ENCODE measurements at regions not wholly inside any gene's neighbourhood (a gene's known extent, or its start where the extent isn't known, plus 50 kb on each side); places are given as distances from the start of the nearest gene placed in this dataset.

- TF ChIP-seq EZH2 (IDR thresholded peaks at IDR 0.05; ENCODE audit: borderline replicate concordance, low read depth, low read length, poor library complexity, severe bottlenecking): no peak
- TF ChIP-seq CTCF (conservative IDR thresholded peaks at IDR 0.05; ENCODE audit: low read depth, low read length): no peak
Observed at GRCh38 chr5:39928709-39929108, 503.9 kb upstream of the DAB2 start.

Data from A673 (cell line).